ENCODE measurements at regions not wholly inside any gene's neighbourhood (a gene's known extent, or its start where the extent isn't known, plus 50 kb on each side); places are given as distances from the start of the nearest gene placed in this dataset.
"Not testable (repeated sequence)": the region's sequence is repeated elsewhere in the genome, so short reads cannot be mapped to it uniquely, and the experiment has no call there.

GRCh38 chr16:5160010-5160409, 62.4 kb upstream of the EEF2KMT start:
- not testable (repeated sequence) for TF ChIP-seq ETS1 (IDR thresholded peaks at IDR 0.05); CTCF (conservative IDR thresholded peaks at IDR 0.05; ENCODE audit: low read depth in 2 of 2); REST (IDR thresholded peaks at IDR 0.05; ENCODE audit: unreplicated experiment); JUNB (IDR thresholded peaks at IDR 0.05; ENCODE audit: unreplicated experiment)
